HG03108 (cell line): ENCODE measurements at regions not wholly inside any gene's neighbourhood (a gene's known extent, or its start where the extent isn't known, plus 50 kb on each side); places are given as distances from the start of the nearest gene placed in this dataset.
"Not testable (repeated sequence)": the region's sequence is repeated elsewhere in the genome, so short reads cannot be mapped to it uniquely, and the experiment has no call there.

Experiments used
- ATAC-seq: cut with Tn5 transposase; IDR thresholded peaks from one replicate; pipeline ENCODE4 v1.9.1; 2021; ENCODE audit warnings: moderate library complexity; ENCODE audit not compliant: unreplicated experiment

DNA sequence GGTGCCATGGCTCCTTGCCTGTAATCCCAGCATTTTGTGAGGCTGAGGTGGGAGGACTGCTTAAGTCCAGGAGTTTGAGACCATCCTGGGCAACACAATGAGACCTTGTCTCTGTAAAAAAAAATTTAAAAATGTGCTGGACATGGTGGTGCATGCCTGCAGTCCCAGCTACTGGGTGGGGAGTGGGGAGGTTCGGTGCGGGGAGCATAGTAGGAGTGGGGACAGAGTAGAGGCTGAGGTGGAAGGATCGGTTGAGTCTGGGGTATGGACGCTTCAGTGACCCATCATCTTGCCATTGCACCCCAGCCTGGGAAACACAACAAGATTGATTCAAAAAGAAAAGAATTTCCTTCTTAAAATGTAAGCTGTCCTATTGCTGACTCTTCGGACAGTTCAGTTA is 1490.0 kb upstream of the GBE1 start:
- no peak for ATAC-seq

DNA sequence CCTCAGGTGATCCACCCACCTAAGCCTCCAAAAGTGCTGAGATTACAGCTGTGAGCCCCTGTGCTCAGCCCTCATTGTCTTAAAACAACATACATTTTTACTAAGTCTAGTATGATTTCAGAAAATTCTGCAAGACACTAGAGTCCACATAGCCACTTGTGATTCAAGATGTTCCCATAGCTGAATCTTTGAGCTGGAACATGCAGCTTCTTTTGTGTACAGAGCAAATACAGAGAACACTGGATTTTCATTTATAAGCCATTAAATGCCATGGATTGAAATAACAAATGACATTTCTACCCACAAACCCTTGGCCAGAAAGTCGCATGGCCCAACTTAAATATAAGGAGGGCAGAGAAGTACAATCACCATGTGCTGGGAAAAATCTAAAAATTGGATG is 1489.2 kb upstream of the GBE1 start:
- ATAC-seq, result no peak

DNA sequence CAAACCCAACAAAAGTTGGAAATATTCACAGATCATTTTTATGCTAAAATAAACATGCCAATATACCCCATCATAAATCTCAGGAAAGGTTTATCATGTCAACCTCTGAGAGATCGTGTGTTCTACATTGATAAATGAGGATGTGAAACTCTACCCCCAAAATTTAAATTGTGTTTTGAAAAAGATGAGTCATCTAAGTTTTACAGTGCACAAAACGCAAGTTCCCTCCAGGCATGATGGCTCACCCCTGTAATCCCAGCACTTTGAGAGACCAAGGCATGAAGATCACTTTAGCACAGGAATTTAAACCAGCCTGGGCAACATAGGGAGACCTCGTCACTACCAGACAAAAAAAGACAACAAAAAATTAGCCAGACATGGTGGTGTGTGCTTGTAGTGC is 1487.0 kb upstream of the GBE1 start:
- ATAC-seq, result no peak

DNA sequence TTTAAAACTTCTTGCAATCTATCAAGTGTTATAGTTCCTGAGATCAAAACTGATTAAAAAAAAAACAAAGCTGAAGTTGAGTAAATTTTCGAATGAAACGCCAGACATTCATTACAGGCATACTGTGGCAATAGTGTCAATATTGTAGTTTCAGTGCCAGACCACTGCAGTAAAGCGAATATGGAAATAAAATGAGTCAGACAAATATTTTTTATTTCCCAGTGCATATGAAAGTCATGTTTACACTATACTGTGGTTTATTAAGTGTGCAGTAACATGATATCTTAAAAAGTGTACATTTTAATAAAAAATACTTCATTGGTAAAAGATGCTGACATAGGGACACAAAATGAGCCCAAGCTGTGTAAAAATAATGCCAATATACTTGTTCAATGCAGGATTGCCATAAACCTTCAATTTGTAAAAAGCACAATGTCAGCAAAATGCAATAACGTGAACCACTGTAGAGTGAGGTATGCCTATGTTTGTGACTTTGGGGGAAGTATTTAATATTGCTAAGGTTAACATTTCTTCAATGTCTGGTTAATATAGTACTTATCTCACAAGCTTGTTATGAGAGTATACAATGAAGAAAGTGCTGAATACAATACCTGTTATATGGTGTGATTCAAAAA is 1473.9 kb upstream of the GBE1 start:
- ATAC-seq, result no peak

DNA sequence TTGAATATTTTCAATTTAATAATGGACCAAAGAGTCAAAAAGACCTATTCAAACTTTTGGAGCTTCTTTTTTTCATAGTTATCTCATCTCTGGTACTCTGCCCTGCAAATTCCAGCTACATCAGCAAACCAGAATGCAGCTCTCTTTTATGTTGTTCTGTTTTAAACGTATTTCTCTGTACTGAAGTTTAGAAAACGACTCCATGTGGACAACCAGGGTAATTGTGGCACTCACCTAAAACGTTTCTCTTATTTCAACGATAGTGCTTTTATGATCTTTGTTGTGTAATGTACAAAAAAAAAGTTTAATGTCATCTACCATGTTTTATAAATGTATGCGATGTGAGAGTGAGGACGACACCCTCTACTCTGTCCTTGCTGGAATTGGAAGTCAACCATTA is 1472.3 kb upstream of the GBE1 start:
- no peak for ATAC-seq

DNA sequence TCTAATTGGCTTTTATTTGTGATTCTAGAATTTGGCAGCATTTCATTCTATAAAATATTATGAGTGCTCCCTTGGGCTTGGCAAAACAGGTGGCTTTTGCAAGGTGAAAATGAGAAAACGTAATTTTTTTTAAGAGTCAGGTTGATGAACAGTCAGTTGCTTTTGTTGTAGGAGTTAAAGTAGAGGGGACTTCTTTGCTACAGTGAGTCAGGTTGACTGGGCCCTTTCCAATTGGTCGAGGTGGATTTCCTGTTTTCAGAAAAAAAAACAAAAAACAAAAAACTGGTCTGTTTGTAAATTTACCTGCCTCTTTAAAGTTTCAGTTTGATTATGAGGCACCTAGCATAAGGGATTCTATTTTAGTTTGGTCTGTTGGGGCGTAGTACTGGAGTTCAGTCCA is 1469.4 kb upstream of the GBE1 start:
- ATAC-seq, result no peak

DNA sequence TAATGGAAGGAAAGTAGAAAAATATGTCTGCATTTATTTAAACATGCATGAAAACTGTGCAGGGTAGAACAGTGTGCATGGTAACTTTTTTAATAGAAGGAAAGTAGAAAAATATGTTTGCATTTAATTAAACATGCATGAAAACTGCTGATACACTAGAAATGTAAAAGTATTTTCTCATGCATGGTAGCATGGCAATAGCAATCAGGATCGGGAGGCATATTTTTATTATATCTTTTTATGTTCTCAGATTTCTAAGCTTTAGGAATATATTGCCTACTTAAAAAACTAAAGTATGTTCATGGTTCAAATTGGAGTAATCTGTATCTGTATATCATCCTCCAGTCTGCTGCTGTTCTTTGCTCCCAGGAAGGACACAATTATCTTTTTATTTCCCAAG is 1468.9 kb upstream of the GBE1 start:
- ATAC-seq, result no peak

DNA sequence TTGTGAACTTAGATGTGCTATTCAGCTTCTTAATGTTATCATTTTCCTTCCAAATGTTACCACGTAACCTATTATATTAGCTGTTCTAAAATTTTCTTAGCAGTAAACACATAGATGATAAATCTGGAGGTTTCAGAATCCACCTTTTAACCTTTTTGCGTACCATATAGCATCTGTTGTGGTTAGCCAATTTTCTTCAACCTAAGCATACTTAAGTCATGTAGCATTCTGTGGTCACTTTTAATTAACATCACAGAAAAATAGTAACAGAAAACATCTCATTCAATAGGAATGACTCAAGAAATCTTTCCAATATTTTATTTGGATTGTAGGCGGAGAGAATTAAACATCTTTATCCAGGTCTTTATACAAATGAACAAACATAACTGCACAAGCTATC is 1465.3 kb upstream of the GBE1 start:
- ATAC-seq, result no peak

DNA sequence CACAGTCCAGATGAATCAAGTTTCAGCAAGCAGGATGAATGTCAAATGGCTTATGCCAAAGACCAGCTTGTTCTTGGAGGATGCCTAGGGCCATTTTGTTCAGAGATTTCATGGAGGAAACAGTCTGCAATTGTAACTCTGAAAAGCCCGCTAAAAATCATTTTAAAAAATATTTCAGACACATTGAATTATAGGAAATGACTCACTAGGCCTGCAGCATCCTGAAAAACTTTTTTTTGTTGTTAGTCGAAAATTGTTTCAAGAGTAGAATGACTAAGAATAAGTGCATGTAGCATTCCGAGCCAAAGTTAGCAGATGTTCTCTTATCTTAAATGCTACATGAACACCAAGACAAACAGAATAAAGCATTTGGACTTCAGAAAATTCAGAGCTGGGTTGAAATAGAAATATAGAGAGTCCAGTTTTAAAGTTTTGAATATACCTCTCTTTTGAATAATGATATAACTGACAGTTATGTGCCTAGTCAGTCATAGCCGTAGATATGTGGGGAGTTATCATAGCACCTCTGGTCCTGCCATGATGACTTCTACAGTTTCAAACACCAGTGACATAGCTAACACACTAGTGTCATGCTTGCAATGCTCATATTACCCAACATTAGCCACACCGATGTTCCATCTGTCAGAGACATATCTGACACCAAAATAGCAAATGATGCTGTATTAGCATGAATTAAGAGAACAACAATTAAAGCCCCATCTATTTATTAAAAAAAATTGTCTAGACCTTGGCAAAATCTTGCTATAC is 1462.8 kb upstream of the GBE1 start:
- no peak for ATAC-seq

DNA sequence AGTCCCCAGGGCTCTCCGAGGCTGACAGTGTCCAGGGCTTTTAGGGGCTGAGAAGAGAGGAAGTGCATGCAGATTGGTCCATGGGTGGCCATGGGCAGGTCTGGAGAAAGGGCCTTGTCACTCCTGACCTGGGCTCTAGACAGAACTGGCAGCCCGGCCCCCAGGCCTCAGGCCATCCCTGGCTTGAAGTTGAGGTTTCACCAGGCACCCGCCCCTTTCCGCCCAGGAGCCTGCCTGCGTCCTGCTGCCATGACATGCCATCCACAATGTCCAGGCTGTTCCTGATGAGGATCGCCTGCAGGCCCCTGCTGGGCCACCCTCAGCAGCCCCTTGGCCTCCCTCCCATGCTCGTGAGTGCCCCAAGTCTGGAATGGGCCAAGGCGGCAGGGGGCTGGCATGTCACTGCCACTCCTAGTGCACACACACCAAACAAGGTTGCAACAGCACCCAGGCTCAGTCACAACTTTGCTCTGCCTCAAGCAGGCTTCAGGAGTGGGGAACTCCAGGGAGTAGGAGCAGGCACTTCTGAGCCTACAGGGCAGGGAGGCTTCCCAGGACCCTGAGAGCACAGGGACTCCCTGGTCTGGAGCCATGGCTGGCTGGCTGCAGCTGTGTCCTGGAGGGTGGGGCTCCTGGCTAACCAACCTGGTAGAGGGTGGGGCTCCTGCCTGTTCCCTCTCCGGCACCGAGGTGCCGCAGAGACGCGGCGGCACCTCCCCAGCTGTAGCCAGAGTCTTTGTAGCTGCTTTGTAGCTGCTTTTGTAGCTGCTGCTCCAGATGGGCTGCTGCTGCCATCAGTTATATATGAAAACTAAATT is 1457.1 kb upstream of the GBE1 start:
- no peak for ATAC-seq

DNA sequence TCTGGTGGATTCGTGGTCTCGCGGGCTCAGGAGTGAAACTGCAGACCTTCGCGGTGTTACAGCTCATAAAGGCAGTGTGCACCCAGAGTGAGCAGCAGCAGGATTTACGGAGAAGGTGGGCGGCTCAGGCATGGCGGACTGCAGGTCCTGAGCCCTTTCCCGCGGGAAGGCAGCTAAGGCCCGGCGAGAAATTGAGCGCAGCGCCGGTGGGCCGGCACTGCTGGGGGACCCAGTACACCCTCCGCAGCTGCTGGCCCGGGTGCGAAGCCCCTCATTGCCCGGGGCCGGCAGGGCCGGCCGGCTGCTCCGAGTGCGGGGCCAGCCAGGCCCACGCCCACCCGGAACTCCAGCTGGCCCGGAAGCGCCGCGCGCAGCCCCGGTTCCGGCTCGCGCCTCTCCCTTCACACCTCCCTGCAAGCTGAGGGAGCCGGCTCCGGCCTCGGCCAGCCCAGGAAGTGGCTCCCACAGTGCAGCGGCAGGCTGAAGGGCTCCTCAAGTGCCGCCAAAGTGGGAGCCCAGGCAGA is 1456.2 kb upstream of the GBE1 start:
- ATAC-seq, result not testable (repeated sequence)

DNA sequence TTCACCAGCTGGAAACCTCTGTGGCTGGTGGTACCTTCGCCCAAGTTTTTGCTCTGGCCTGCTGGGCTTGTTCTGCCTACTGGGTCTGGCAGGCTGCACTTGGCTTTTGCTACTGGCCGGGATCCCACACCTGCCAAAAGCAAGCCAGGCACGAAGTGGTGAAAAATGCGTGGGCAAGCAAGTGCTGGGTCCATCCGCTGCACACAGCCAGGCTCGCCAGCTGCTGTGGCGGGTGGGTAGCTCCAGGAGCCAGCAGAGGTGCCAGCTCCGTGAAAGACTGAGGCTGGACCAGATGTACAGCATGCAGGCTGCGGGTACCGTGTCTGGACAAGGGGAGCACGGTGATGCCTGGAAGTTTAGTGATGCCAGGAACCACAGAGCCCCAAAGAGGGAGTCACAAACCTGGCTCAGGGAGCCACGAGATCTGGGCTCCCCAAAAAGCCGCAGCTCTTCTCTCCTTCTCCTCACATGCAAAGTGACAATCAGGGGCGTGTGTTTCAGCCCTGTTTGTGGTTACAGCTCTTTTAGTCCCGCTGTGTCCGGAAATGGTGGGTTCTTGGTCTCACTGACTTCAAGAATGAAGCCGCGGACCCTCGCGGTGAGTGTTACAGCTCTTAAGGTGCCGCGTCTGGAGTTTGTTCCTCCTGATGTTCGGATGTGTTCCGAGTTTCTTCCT is 1455.6 kb upstream of the GBE1 start:
- ATAC-seq, result no peak

DNA sequence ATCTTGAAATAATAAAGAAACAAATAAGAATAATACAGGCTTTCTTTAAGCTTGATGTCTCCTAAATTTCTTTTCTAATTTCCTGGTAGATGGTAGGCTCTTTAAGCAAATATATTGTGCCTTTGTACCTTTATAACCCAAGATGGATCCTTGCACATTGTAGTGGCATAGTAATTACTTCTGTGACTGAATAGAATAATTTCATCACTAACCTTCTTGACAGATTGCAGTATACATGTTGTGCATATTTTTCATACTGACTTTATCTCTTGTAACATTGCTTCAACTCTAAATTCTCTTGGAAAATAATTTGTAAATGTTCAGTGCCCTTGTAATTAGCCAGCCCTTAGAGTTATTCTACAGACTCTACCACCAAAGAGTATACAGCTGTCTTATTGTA is 1433.8 kb upstream of the GBE1 start:
- ATAC-seq, result no peak

DNA sequence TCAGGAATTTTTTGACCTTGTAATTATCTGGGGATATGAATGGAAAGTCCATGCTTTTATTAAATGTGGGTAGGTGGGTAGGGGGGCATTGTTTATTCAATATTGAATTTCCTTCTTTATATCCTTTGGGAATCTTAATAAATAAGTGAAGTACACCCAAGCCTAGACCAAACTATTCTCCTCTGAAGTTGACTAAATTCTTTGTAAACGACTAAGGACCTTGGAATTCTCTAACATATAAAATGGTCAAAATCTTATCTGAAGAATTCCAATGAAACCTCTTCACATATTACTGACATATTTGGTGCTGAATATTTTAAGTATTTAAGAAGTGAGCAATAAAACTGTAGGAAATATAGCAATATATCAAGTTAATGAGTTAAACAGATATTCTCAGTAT is 1432.1 kb upstream of the GBE1 start:
- no peak for ATAC-seq

DNA sequence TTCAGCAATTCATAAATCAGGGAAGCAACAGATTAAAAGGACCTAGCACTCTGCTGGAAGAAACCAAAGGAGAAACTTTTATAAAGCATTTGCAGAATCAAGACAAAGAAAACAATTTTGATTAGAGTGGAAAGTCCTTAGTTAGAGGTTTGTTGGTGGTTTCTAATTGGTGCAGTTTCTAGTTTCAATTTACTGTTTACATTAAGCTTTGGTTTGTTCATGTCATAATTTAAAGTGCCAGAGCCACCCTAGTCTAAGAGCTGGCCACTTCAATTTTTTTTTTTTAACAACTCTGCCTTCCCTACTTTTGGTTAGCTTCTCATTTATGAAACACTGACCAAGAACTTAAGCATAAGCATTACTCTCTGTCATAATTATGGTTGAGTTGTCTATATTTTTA is 1428.2 kb upstream of the GBE1 start:
- no peak for ATAC-seq

DNA sequence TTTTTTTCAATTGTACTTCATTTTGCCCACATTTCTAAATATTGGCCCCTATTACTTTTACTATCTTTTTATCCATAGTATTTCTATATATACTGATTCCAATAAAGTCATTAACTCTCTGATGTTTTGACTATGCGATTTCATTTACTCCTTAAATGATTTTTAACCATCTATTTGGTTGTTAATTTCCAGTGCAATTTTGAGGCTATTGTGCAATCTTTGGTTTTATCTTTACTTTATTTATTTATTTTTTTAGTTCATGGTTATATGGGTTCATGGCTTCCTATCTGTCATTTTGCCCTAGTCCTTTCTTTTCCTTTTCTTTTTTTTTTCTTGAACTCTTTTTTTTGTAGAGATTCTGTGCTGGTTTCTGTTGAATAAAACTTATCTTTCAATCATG is 1408.0 kb upstream of the GBE1 start:
- no peak for ATAC-seq

DNA sequence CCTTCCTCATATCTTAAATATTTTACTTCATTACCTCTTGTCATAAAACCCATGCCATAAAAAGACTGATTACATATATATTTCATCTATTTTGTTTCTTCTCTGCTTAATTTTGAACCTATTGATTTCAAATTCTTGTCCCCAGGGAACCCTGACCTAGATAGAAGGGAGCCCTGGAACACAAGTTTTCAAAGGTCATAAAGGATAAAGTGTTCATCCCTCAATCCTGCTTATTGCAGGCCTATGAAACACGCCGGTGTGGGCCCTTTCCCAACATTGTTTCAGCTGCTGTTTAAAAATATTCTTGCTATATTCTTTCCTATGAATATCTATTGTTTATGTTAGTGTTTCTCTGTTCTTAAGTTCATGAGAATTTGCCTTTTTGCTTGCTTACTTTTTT is 1389.5 kb upstream of the GBE1 start:
- ATAC-seq, result no peak

DNA sequence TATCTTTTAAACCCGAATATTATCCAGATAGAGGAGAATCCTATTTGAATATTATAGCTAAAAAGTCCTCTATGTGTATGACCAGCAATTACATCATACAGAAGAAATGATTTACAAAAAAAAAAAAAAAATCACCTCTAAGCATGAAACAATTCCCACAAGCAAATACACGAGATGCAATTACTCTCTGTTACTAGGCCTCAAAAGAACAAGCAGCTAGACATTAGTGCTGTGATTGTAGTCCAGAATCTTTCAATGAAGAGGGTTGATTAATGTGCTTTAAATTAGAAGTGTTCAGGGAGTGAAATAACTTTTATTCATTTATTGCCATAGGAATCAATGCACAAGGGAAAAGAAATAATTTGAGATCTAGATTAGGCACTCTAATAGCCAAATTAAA is 1379.5 kb upstream of the GBE1 start:
- no peak for ATAC-seq

DNA sequence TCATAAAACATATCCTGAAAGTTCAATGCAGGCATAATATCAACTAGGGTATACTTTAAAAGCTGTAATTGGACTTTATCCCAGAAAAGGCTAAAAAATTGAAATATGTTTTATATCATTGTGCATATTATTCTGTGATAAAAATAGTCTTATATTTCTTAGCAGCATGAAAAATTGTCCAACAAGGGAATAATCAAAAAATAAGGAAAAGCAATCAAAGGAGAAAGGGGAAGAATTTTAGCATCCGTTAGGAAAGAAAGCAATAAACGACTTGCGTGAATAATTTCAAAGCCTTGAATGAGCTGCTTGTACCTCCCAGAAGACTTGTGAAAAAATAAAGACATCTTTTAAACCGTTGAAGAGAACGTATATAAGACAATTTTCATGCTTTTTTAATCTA is 1369.8 kb upstream of the GBE1 start:
- ATAC-seq, result no peak

DNA sequence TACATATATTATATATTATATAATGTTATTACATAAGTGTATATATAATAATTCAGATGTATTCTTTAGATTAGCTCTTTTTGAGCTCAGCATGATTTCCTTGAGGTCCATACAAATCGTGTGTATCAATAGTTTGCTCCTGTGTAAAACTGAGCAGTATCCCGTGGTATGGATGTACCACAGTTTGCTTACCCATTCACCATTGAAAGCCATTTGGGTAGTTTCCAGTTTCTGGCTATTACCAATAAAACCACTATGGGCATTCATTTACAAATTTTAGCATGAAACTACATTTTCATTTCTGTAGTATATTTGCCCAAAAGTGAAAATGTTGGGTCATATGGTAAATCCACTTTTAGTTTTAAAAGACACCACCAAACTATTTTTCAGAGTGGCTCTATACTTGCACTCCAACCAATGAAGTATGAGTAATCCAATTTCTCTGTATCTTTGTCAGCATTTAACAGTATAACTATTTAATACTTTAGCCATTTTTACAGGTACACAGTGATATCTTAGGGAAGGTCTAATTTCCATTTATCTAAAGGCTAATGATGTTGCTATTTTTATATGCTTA is 1361.4 kb upstream of the GBE1 start:
- ATAC-seq, result no peak

DNA sequence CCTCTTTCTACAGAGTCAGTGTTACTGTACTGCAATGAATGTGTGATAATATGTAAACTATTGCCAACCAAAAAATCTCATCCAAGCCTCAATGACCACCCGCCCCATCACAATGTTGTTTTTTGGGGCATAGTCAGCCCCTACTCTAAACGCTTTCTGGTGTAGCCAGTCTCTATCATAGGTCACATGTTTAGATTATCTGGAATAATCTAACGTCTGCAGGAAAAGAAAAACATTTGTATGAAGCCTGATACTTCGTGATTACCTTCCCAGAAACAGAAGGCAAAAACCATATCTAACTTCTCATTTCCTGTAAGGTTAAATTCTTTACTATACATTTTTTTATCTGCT is 1331.8 kb upstream of the GBE1 start:
- ATAC-seq, result no peak
